UCSD-AML1 (cell line): ENCODE measurements at regions not wholly inside any gene's neighbourhood (a gene's known extent, or its start where the extent isn't known, plus 50 kb on each side); places are given as distances from the start of the nearest gene placed in this dataset.
A peak's percentile ranks its signal among the peaks of the same experiment; 100 is the strongest.
"Not testable (repeated sequence)": the region's sequence is repeated elsewhere in the genome, so short reads cannot be mapped to it uniquely, and the experiment has no call there.

Experiments
- DNase-seq: peaks from one replicate; lab custom pipeline; 2025; ENCODE audit not compliant: unreplicated experiment; lab: John Stamatoyannopoulos, UW

GRCh38 chr10:46095943-46096342, 49.9 kb upstream of the MSMB start:
- not testable (repeated sequence) for DNase-seq

- DNase-seq: no peak
Measured at GRCh38 chr10:46096446-46096845, 50.4 kb upstream of the MSMB start.

- DNase-seq: no peak
Measured at GRCh38 chr10:46096909-46097575, 51.0 kb upstream of the MSMB start.

GRCh38 chr10:46097576-46098317, 51.7 kb upstream of the MSMB start:
- DNase-seq: no peak

- DNase-seq: no peak
Measured at GRCh38 chr10:46098386-46098785, 52.3 kb upstream of the MSMB start.

GRCh38 chr10:46098925-46099324, 52.9 kb upstream of the MSMB start:
- DNase-seq: not testable (repeated sequence)

- DNase-seq: no peak
Measured at GRCh38 chr10:46104071-46104585, 58.1 kb upstream of the MSMB start.

- DNase-seq: not testable (repeated sequence)
Measured at GRCh38 chr10:46105416-46105815, 59.3 kb upstream of the MSMB start.

GRCh38 chr10:46105856-46106409, 59.9 kb upstream of the MSMB start:
- DNase-seq: not testable (repeated sequence)

- DNase-seq: peak; percentile 36
Measured at GRCh38 chr10:46106410-46107255, 60.6 kb upstream of the MSMB start.

- DNase-seq: not testable (repeated sequence)
Measured at GRCh38 chr10:46108158-46108499, 62.1 kb upstream of the MSMB start.

GRCh38 chr10:46154271-46154670, 108.2 kb upstream of the MSMB start:
- not testable (repeated sequence) for DNase-seq

- DNase-seq: not testable (repeated sequence)
Measured at GRCh38 chr10:46154683-46155082, 108.6 kb upstream of the MSMB start.

GRCh38 chr10:46156866-46157265, 110.8 kb upstream of the MSMB start:
- not testable (repeated sequence) for DNase-seq

GRCh38 chr10:46169736-46170135, 117.1 kb upstream of the ANTXRL start:
- no peak for DNase-seq

GRCh38 chr10:46170789-46171188, 116.0 kb upstream of the ANTXRL start:
- DNase-seq: no peak

GRCh38 chr10:46171661-46172060, 115.1 kb upstream of the ANTXRL start:
- no peak for DNase-seq

- DNase-seq: no peak
Measured at GRCh38 chr10:46175296-46175695, 111.5 kb upstream of the ANTXRL start.

GRCh38 chr10:46175831-46176230, 111.0 kb upstream of the ANTXRL start:
- no peak for DNase-seq

- DNase-seq: not testable (repeated sequence)
Measured at GRCh38 chr10:46187431-46187830, 99.4 kb upstream of the ANTXRL start.

- DNase-seq: no peak
Measured at GRCh38 chr10:46197050-46197449, 89.7 kb upstream of the ANTXRL start.
